ENCODE measurements at regions not wholly inside any gene's neighbourhood (a gene's known extent, or its start where the extent isn't known, plus 50 kb on each side); places are given as distances from the start of the nearest gene placed in this dataset.

DNA sequence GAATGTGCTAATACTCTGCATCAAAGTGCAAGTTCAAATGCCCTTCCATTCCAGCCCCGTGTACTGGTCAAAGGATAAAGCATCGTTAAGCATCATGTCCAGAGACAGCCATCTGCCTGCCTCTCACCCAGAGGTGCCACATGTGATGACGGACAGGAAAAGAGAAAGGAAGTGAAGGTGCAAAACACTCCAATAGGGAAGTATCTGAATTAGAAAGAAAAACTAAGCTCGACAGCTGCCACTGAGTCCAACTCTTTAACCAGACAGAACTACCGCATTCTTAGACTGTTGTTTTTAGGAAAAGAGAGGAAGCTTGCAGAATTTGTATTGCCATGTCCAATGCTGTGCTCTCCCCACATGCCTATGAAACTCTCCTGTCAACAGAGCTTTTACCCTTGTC is 465.0 kb upstream of the SOX5 start:
- DNase-seq (ENCODE audit: low read depth), result no peak

DNA sequence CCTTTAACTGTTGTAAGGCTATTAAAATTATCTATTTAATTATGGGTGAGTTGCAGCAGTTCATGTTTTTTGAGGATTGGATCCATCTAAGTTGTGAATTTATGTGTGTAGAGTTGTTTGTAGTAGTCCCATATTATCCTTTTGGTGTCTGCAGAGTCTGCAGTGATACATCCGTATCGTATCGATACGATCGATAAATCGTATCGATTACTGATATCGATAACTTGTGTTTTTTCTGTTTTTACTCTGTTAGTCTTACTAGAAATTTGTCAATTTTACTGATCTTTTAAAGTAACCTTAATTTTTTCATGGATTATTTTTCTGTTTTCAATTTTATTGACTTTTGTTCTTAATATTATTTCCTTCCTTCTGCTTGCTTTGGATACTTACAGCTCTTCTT is 462.5 kb upstream of the SOX5 start:
- no peak for DNase-seq (ENCODE audit: low read depth)

DNA sequence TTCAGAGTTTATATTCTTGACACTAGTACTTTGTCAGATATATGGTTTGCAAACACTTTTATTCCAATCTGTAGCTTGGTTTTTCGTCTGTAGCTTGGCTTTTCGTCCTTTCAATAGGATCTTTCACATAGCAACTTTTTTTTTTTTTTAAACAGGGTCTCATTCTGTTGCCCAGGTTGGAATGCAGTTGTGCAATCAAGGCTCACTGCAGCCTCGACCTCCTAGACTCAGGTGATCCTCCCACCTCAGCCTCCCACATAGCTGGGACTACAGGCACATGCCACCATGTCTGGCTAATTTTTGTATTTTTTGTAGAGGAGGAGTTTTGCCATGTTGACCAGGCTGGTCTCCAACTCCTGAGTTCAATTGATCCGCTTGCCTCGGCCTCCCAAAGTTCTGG is 460.4 kb upstream of the SOX5 start:
- no peak for DNase-seq (ENCODE audit: low read depth)

DNA sequence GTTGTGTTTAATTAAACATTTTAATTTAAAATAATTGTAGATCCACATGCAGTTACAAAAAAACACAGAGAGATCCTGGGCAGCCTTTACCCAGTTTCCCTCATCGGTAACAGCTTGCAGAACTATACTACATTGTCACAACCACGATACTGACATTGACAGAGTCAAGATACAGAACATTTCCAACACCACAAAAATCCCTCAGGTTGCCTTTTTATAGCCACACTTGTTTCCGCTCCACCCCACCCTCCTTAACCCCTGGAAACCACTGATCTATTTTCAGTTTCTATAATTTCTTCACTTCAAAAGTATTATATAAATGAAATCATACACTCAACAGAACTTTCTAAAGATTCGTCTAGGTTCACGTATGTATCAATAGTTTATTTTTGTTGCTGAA is 458.8 kb upstream of the SOX5 start:
- no peak for DNase-seq (ENCODE audit: low read depth)

DNA sequence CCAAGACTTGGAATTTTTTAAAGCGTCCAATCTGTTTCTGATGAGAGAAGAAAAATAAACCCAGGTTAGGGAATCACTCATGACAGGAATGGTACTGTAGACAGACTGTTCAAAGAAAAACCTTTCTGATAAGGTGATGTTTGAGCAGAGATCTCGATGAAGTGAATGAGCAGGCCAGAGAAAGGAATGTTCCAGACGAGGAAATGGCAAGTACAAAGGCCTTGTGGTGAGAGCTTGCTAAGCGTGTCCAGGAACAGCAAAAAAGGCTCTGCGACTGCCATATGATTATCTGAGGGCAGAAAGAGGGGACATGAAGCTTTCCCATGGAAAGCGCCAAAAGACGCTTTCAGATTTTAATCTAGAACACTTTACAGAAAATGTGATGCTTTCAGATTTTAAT is 458.4 kb upstream of the SOX5 start:
- no peak for DNase-seq (ENCODE audit: low read depth)

DNA sequence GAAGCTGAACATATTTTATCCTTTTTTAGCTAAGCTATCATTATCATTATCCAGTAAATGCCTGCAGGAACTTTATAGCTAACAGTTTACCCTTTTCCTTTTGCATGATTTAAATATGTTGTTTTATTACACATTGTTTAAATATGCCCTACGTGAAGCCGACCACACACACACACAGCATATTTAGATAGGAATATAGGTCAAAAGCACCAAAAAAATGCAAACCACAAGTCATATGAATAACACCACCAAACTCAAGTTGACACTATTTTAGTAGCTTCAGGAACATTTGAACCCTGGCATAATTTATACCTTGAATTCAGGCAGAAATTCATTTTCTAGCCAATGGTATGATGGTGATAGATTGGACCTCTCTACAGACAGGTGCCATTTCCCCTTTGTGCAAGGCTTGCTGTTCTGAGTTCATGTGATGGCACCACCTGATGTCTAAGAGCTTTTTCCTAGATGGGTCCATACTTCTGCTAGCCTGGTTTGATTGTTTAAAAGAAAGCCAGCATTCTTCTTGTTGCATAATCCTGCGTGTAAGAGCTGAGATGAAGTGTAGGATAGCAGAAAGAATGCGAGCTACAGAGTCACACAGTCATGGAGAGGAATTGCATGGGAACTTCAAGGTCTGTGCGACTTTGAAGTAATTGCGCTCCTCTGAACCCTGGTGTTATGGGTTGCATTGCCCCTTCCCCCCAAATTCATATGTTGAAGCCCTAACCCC is 454.8 kb upstream of the SOX5 start:
- no peak for DNase-seq (ENCODE audit: low read depth)

DNA sequence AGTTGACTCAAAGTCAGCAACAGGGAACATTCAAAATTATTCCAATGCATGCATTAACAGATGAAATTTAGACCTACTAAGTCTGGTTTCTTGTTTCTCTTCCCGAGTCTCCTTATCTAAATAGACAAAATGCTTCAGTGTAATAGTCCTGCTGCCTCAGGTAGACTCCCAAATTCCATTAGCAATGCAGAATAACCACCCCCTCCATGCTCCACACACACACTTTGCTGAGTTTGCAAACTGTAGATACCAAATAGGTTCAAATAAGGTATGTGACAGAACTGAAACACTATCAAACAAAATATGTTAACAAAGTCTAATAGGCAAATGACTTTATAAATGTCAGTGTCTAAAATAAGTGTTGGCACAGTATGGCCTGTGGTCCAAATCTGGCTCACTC is 451.1 kb upstream of the SOX5 start:
- no peak for DNase-seq (ENCODE audit: low read depth)

DNA sequence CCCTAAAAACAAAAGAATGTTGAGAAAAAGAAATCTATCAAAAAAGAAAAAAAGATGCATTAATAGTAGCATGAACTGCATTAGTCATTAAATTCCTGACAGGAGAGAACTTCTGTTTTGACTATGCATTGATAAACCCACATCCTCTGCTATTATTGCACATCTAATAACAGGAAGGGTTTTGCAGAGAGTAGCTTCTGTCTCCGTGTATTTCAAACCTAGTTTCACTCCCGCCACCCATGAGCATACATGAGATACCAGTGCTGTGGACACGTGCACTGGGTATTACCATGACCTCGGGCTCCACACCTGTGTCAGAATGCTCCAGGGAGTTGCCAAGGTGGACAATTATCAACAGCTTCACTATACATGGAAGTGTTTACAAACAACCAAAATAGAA is 449.1 kb upstream of the SOX5 start:
- no peak for DNase-seq (ENCODE audit: low read depth)

DNA sequence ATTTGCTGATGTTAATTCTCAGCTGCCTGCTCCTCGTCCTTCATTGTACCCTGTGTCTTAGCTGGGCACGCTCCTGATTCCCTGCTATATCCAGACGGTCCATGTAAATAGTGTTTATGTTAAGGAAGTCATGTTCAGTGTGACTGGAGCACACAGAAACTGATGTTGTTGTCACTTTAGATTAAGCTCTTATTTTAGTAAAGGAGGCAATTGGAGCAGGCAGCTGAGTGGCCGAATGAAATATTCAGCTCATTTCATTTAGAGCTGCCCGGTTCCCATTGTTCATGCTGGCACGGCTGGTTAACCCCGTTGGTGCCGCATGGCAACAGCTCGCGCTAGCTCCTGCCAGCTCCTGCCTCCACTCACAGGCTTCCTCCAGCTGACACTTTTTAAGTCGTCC is 446.8 kb upstream of the SOX5 start:
- no peak for DNase-seq (ENCODE audit: low read depth)

DNA sequence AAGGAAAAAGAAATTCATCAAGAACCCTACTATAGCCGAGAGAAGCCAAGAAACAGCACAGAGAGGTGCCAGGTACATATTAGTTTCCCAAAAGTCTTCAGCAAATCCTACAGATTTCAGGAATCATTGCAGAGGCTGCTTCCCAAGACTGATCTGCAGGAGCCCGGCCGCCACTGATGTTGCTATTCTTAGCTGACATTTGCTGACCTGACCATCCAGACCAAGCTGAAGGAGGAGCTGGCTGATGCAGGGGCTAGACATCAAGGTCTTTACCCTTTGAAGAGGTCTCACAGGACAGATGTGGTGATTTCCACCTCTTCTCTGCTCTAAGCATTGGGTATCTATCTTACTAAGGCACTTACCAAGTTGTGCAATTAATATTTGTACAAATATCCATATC is 444.8 kb upstream of the SOX5 start:
- DNase-seq (ENCODE audit: low read depth), result no peak

DNA sequence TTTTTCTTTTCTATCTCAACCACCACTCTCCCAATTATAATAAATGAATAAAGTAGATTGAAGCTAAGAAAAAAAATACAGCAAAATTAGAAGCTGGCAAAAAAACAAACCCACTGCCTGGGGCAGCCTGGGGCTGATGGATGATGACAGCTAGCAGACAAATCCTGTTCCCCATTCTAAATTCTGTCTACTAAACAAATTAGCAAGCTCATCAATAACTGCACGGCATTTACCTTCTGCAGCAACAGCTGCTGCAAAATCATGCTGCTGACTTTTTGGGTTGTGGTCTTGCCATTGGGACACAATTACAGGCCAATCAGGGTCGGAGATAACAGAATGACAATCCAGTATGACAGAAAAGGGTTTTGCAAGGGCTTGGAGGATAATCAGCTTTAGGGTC is 443.6 kb upstream of the SOX5 start:
- DNase-seq (ENCODE audit: low read depth), result no peak

DNA sequence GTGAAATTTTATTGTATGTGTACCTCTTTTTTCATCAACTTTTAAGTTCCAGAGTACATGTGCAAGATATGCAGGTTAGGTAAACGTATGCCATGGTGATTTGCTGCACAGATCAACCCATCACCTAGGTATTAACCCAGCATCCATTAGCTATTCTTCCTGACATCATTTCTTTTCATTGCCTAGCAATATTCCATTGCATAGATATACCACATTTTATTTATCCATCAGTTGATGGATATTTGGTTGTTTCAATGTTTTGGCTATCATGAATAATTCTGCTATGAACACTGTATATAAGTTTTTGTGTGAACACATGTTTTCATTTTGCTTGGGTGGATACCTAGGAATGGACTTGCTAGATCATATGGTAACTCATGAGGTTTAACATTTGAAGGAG is 439.9 kb upstream of the SOX5 start:
- no peak for DNase-seq (ENCODE audit: low read depth)

DNA sequence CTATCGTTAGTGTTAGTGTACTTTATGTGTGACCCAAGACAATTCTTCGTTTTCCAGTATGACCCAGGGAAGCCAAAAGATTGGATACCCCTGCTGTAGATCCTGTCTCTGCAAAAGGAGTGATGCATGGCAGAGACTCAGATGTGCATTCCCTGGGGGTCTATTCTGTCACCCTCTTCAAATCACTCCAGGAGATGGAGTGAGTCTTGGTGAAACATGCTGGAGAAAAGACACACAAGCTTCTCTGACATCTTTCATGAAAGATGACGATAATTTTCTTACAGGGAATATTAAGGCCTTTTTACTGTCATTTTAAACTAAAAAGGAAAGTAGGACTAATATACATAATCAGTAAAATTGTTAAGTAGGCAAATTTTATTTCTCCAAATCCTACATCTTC is 437.9 kb upstream of the SOX5 start:
- no peak for DNase-seq (ENCODE audit: low read depth)

DNA sequence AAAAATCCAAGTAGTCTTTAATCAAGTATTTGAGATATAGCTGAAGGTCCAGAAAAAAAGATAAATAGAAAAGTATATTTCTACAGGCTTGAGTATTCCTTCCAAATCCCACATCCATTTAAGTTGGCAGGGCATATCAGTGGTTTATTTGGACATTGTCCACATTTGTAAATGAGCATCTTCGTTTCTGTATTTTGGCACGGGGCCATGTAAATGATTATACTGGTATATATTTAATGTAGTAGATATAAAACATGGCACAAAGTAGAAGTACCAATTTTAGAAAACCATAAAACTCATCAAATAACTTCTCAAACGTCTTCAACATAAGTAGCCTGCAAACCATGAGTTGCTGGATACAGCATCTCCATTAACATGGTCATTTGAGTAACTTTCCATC is 437.4 kb upstream of the SOX5 start:
- no peak for DNase-seq (ENCODE audit: low read depth)

DNA sequence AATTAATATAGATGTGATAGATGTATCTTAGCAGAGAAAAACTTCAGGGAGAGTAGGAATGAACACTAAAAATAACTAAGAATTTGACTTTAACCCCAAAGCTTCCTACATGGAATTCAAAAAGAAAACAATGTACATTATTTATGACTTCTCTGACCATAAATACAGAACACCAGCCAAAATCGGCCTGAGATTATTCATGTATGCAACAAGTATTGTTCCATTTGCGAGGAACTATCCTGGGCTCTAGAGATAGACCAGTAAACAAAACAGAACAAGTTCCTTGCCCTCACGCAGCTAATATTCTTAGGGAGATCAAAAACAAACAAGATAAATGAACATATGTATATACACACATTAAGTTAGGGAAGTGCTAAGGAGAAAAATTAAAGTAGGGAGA is 432.3 kb upstream of the SOX5 start:
- DNase-seq (ENCODE audit: low read depth), result no peak

DNA sequence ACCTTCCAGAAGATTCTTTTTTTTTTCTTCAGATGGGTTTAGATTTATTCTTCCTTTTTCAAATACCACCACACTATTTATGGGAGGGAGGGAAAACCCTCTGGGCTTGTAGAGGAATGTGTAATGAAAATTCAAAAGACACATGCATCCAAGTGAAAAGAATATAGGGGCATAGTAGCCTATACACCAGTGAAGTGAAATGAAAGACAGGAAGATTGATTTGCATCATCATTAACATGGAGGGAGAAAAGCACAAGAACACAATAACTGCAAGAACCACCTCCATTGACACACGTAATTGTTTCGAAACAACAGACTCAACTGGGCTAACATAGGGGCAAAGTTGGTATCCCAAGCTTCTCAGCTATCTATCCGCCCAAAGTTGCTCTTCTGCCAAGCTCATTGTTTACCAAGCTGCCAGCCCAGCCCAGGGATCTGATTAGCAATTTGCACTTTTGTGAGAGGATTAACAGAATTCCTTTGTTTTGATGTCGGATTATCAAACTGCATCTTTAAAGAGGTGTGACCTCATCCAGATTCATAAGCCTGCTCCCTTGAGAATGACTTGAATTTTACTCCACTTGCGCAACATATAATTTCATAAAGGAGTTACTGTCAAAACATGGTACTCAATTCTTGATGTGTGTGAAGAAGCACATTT is 430.5 kb upstream of the SOX5 start:
- DNase-seq (ENCODE audit: low read depth), result no peak

DNA sequence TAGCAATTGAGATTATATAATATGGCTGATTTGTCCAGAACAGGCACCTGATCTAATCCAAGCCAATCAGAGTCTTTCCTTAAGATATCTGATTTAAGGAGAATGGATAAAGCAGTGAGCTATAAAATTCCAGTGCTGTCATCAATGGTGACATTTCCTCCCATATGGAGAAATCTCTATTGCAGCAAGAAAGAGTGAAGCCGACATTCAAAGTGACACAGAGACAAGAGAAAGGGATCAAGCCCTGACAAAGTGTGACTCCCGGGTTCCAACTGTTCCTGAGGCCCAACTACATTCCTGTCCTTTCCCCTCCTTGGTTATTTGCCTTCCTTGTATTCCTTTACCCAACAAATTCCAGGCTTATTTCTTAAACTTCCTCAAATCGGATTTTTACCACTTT is 430.0 kb upstream of the SOX5 start:
- DNase-seq (ENCODE audit: low read depth), result no peak

DNA sequence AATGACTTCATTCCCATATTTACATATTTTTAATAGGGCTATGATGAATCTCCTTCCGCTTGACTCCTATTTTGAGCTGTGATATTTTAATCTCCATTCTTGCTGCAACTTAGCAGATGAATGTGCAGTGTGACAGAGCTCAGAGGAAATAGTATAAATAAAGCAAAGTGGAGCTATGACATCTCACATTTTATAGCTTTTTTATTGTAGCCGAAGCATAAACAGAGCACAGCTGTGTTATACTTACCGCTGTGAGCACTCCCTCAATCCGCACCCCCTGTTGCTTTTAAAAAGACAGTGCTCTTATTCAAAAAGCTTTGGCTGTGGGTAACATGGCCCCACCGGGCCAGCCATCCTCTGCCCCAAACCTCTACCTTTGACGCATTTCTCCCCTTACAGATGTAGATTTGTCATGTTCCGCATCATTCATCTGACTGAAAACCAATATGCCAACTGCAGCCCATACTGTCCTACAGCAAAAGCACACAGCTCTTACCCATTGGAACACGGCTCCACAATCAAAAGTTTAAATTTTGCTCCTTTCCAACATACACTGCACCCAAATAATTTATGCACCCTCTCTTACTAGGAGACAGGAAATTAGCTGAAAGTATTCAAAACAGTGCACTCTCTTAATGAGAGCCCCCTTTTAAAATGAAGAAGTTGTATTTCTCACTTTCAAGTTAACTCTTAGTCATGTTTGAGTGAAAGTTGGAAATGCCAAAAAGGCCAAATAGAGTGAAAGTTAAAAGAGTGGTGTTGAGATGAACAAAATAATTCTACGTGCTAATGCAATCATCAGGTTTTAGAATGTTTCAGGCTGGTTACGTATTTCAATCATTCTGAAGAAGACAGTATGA is 429.3 kb upstream of the SOX5 start:
- DNase-seq (ENCODE audit: low read depth), result no peak

DNA sequence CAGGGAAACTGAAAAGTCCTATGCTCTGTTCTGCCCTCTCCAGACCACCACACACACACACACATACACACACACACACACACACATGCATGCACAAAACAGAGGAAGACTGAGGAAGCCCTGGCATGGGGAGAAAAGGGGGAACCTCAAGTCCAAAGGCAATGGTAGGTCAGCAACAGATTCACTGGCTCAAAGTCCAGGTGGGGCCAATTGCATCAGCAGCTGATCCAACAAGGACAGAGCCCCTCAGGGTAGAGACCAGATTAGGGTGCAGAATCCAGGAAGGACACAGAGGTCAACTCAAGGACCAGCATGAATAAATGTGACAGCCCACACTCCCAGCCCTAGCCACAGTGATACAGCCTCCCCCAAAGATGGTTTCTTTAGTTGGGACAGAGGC is 425.0 kb upstream of the SOX5 start:
- DNase-seq (ENCODE audit: low read depth), result no peak

DNA sequence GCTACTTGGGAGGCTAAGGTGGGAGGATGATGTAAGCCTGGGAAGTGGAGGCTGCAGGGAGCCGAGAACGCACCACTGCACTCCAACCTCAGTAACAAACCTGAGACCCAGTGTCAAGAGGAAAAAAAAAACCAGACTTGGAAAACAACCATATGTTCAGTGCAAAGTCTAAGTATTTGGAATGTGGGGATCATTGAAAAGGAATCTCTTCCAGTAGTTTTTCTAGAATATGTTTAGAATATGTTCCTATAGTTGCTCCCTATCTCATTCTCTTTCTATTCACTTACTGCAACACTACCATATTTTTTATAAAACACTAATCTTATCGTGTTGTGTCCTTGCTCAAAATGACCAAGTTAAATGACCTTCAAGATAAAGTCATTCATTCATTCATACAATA is 423.5 kb upstream of the SOX5 start:
- DNase-seq (ENCODE audit: low read depth), result no peak

DNA sequence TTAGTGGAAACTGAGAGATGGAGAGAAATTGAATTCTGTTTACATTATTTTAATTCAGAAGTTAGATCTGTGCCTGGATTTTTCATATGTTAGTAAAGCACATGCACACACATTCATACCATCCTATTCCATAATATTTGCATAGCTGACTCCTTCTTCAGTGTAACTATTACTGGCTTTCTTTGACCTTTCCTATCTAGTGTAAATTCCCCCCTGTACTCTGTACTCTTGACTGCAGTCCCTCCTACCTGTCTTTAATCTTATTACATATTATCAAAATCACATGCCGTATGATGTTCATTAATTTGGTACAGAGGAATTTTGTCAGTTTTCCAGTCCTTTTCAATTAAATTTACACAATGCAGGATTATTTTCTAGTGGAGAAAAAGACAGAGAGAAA is 417.0 kb upstream of the SOX5 start:
- DNase-seq (ENCODE audit: low read depth), result no peak

DNA sequence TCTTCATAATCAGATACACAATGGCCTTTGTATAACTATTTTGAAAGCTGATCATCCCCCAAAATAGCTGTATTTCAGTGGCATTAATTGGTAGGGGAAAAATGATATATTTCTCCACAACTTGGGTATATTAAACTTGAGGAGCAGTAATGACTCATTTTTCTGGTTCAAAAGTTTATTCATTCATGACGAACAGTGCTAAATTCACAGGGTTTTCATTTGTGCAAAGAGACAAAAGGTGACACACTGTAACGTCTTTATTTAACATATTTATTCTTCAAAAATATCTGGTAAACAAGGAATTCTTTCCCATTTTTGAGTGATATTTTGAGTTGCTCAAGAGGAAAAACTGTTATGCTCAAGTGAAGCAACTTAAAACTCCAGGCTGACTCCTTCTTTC is 415.5 kb upstream of the SOX5 start:
- DNase-seq (ENCODE audit: low read depth), result no peak

DNA sequence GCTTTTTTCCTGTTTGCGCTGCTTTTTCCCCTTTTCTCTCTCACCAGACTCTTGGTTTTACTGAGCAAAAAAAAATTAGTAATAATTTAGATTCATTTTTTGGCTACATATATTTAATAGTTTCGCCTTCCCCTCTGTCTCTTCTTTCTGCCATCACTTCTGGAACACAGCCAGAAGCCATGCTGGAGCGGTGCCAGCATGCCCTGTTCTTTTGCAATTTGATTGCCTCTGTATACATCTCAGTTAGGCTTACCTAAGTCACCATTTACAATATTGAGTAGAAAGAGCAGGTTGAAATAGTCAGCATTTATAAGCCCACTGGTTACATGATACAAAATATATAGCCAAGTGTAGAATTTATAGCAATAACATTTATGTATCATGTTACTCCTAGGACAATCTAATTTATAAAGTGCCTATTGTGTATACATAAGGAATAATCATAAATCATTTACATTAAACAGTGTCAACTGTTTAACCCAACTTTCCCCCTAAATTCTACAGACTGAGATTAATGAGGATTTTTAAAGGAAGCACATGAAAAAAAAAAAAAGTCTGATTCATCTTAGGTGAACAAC is 413.8 kb upstream of the SOX5 start:
- DNase-seq (ENCODE audit: low read depth), result no peak

All from stromal cell of bone marrow (primary cell).